Panc1 (cell line): ENCODE measurements at regions not wholly inside any gene's neighbourhood (a gene's known extent, or its start where the extent isn't known, plus 50 kb on each side); places are given as distances from the start of the nearest gene placed in this dataset.

Source experiments
- ATAC-seq: fragments of 200-7000 bp; cut with Tn5 transposase; 2 replicates; pipeline ENCODE4 v1.9.1; 2020; ENCODE audit warnings: mild to moderate bottlenecking, moderate library complexity
- BruUV-seq: library from RNA; stranded (reverse); fragments of 400-500 nt; replicated peaks from 2 replicates; lab custom pipeline; 2021; lab: Mats Ljungman, UMichigan
- CTCF ChIA-PET: fragments of 300-600 bp; sonication (Branson Sonifier 250); formaldehyde crosslinking; loops from one replicate; lab custom pipeline; 2022; ENCODE audit warnings: antibody characterized with exemption; lab: Charles Lee
- POLR2A ChIA-PET: fragments of 300-600 bp; sonication (Branson Sonifier 250); formaldehyde crosslinking; loops from one replicate; lab custom pipeline; 2022; ENCODE audit warnings: antibody characterized with exemption; lab: Charles Lee
- DNase-seq: peaks from one replicate; pipeline ENCODE4 v3.0.0-alpha.2; 2010; ENCODE audit warnings: low read depth, low spot score
- H3K27ac ChIP-seq: 2 replicates; pipeline ENCODE4 v1.5.1; 2011; ENCODE audit warnings: mild to moderate bottlenecking, low read length, inconsistent platforms
- H3K27me3 ChIP-seq: fragments of 200-500 bp; sonication (Bioruptor generic); 2 replicates; pipeline ENCODE4 v1.6.0; 2014; ENCODE audit warnings: low read length, inconsistent platforms; ENCODE audit not compliant: control insufficient read depth, insufficient read depth
- H3K36me3 ChIP-seq: fragments of 200-500 bp; sonication (Bioruptor generic); 2 replicates; pipeline ENCODE4 v1.5.1; 2014; ENCODE audit warnings: inconsistent platforms, mild to moderate bottlenecking, low read length, moderate library complexity; ENCODE audit not compliant: control insufficient read depth, insufficient read depth
- H3K4me1 ChIP-seq: 2 replicates; pipeline ENCODE4 v1.5.1; 2011; ENCODE audit warnings: inconsistent platforms, mild to moderate bottlenecking, low read length, moderate library complexity; ENCODE audit not compliant: control insufficient read depth, insufficient read depth
- H3K4me3 ChIP-seq, 2 experiments: 2 replicates each; pipeline ENCODE4 v1.5.1; 2011 to 2012; ENCODE audit warnings: low read depth in 2 of 2, low read length in 2 of 2, mild to moderate bottlenecking in 2 of 2, inconsistent platforms in 1 of 2, moderate library complexity in 1 of 2
- H3K9me3 ChIP-seq: fragments of 200-500 bp; sonication (Bioruptor generic); 2 replicates; pipeline ENCODE4 v1.5.1; 2014; ENCODE audit warnings: low read depth, mild to moderate bottlenecking, inconsistent platforms, low read length, moderate library complexity; ENCODE audit not compliant: control insufficient read depth, insufficient read depth
- CTCF ChIP-seq: fragments of 450-650 bp; IDR thresholded peaks from 2 replicates; pipeline ENCODE4 v1.5.1; 2017; ENCODE audit warnings: mild to moderate bottlenecking
- POLR2AphosphoS5 ChIP-seq: IDR thresholded peaks from 2 replicates; pipeline ENCODE4 v1.6.1; 2012; ENCODE audit warnings: mild to moderate bottlenecking, low read depth, low read length, moderate library complexity
- REST ChIP-seq, 2 experiments: IDR thresholded peaks; 2 replicates each; pipeline ENCODE4 v1.6.1; 2011 to 2012; ENCODE audit warnings: low read depth in 2 of 2, control low read depth in 1 of 2, low read length in 1 of 2, mild to moderate bottlenecking in 1 of 2, moderate library complexity in 1 of 2; ENCODE audit not compliant: insufficient read depth in 1 of 2
- SIN3A ChIP-seq: IDR thresholded peaks from 2 replicates; pipeline ENCODE4 v1.6.1; 2012; ENCODE audit warnings: low read depth, mild to moderate bottlenecking, low read length, moderate library complexity, borderline replicate concordance; ENCODE audit not compliant: insufficient read depth
- TCF7L2 ChIP-seq: IDR thresholded peaks from 2 replicates; pipeline ENCODE4 v1.6.1; 2011; ENCODE audit warnings: mild to moderate bottlenecking, low read depth, low read length, inconsistent platforms
- in situ Hi-C: cut with HindIII; loops from 2 replicates; pipeline ENCODE4 v1.10.0; 2016; ENCODE audit warnings: low sequenced_read_pairs, low pct_unique_long_range_greater_than_20kb
- intact Hi-C: fragments of 100-400 bp; cut with micrococcal nuclease; formaldehyde crosslinking; loops from one replicate; pipeline ENCODE4 v1.10.0; 2022; ENCODE audit not compliant: unreplicated experiment

- Histone ChIP-seq H3K9me3 (no peaks in the 10 kb centered on the region), H3K27ac (no peak overlapping the region), H3K36me3 (no peaks in the 10 kb centered on the region), H3K4me1 (no peaks in the 10 kb centered on the region), H3K4me3 (no peak overlapping the region), H3K27me3 (no peaks in the 10 kb centered on the region)
- ChIA-PET POLR2A (no interaction called here), CTCF (no interaction called here)
- intact Hi-C loops: no loop called here
- BruUV-seq: no TSS peak
- DNase-seq (no peak), ATAC-seq (no peak)
- TF ChIP-seq CTCF (no peak), REST (IDR thresholded peaks at IDR 0.05; ENCODE audit: insufficient read depth in 1 of 2, low read depth in 2 of 2, low read length in 1 of 2) (no peak), SIN3A (no peak), POLR2AphosphoS5 (no peak), TCF7L2 (no peak)
- in situ Hi-C loops: no loop called here
Measured at GRCh38 chr13:103835052-103835451, 768.8 kb upstream of the SLC10A2 start.

- intact Hi-C loops (no loop called here), in situ Hi-C loops (no loop called here)
- CTCF ChIA-PET: no interaction called here
- Histone ChIP-seq H3K27me3 (no peaks in the 10 kb centered on the region), H3K36me3 (no peaks in the 10 kb centered on the region), H3K27ac (no peak overlapping the region), H3K4me3 (no peak overlapping the region), H3K9me3 (no peaks in the 10 kb centered on the region), H3K4me1 (no peaks in the 10 kb centered on the region)
- ATAC-seq: no peak
- POLR2A ChIA-PET: no interaction called here
- no TSS peak for BruUV-seq
- DNase-seq: no peak
- no peak for TF ChIP-seq TCF7L2
- no peak for TF ChIP-seq REST (IDR thresholded peaks at IDR 0.05; ENCODE audit: insufficient read depth in 1 of 2, low read depth in 2 of 2, low read length in 1 of 2)
- no peak for TF ChIP-seq CTCF
- TF ChIP-seq SIN3A: no peak
- TF ChIP-seq POLR2AphosphoS5: no peak
Measured at GRCh38 chr13:103833294-103833852, 767.2 kb upstream of the SLC10A2 start.
